ENCODE measurements at regions not wholly inside any gene's neighbourhood (a gene's known extent, or its start where the extent isn't known, plus 50 kb on each side); places are given as distances from the start of the nearest gene placed in this dataset.

DNA sequence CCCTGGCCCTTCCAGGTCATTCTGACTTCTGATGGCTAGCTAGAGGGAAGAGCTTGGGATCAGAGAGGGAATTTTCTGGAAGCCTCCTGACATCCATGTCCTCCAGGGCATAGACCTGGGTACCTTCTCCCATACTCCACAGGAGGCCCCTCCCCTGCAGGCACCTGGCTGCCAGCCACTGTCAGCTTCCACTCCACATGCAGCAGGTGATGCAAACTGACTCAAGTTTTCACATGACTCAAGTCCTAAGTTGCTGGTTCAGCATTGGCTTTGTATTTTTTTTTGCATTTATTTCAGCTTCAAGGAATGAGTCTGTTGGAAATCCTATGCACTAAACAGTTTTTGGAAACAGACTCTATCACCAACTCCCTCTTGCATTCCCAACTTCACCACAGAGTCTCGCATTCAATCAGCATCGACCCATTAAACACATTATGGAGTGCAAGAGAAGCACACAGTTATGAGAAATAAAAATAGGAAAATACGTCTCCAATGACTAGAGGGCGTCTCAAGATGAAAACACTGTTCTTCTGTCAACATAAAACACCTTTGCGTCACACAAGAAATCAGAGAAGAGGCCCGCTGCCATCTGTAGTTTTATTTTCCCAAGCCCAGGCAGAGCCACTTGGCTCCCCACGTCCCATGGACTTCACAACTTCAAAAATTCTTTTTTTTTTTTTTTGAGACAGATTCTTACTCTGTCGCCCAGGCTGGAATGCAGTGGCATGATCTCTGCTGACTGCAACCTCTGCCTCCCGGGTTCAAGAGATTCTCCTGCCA is 362.6 kb upstream of the MGMT start:
- TF ChIP-seq, protein P1, sequence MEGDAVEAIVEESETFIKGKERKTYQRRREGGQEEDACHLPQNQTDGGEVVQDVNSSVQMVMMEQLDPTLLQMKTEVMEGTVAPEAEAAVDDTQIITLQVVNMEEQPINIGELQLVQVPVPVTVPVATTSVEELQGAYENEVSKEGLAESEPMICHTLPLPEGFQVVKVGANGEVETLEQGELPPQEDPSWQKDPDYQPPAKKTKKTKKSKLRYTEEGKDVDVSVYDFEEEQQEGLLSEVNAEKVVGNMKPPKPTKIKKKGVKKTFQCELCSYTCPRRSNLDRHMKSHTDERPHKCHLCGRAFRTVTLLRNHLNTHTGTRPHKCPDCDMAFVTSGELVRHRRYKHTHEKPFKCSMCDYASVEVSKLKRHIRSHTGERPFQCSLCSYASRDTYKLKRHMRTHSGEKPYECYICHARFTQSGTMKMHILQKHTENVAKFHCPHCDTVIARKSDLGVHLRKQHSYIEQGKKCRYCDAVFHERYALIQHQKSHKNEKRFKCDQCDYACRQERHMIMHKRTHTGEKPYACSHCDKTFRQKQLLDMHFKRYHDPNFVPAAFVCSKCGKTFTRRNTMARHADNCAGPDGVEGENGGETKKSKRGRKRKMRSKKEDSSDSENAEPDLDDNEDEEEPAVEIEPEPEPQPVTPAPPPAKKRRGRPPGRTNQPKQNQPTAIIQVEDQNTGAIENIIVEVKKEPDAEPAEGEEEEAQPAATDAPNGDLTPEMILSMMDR (IDR thresholded peaks at IDR 0.05; ENCODE audit: low read depth, low read length) = no peak
- TF ChIP-seq EZH2phosphoT487 (IDR thresholded peaks at IDR 0.05; ENCODE audit: low read depth) = no peak

Measured in OCI-LY3 (cell line).